ENCODE measurements at regions not wholly inside any gene's neighbourhood (a gene's known extent, or its start where the extent isn't known, plus 50 kb on each side); places are given as distances from the start of the nearest gene placed in this dataset.
A peak's percentile ranks its signal among the peaks of the same experiment; 100 is the strongest.

DNA sequence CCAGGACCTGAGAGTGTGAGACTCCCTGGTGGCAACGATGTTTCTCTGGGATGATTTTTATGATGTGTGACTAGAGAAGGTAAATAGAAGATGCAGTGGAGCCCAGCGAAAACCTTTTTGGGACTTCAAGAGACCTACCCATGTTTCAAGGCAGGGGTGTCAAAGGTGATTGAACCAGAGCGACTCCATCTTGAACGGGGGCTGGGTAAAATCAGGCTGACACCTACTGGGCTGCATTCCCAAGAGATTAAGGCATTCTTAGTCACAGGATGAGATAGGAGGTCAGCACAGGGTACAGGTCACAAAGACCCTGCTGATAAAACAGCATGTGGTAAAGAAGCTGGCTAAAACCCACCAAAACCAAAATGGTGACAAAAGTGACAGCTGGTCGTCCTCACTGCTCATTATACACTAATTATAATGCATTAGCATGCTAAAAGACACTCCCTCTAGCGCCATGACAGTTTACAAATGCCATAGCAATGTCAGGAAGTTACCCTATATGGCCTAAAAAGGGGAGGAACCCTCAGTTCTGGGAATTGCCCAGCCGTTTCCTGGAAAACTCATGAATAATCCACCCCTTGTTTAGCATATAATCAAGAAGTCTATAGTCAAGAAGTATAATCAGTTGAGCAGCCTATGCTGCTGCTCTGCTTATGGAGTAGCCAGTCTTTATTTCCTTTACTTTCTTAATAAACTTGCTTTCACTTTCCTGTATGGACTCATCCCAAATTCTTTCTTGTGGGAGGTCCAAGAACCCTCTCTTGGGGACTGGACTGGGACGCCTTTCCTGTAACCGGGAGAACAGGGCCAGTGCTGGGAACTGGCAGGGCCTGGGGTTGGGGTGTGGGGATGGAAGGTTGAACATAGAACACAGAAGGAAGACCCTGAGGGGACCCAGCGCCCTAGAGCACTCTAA lies 526.4 kb downstream of the QKI start:
- no peak overlapping the region for H3K27ac ChIP-seq (ENCODE audit: insufficient read depth, low read length)
- H2AK9ac ChIP-seq (replicated peaks; ENCODE audit: low read depth, low read length, poor library complexity): no peak overlapping the region
- DNase-seq: no peak
- H3K23ac ChIP-seq (ENCODE audit: low read depth, low read length): no peak overlapping the region
- no peak overlapping the region for H2BK20ac ChIP-seq (ENCODE audit: low read depth, low read length)
- peak overlapping the region; percentile 19; the same call in 1 of the 2 replicates for H3K4me2 ChIP-seq (ENCODE audit: low read depth, low read length)
- peak overlapping the region; percentile 18 for H4K5ac ChIP-seq (ENCODE audit: low read depth, low read length)
- no peak overlapping the region for H4K91ac ChIP-seq (ENCODE audit: insufficient read depth, low read depth, low read length)
- H3K4me3 ChIP-seq (ENCODE audit: insufficient read depth, low read depth, low read length): no peak overlapping the region
- no peaks in the 10 kb centered on the region for H4K20me1 ChIP-seq (ENCODE audit: insufficient read depth, low read length)
- peak; percentile 24 for ATAC-seq (ENCODE audit: low read depth)
- no peak overlapping the region for H2BK15ac ChIP-seq (ENCODE audit: low read depth, low read length)
- no peak overlapping the region for H3K4ac ChIP-seq (ENCODE audit: low read depth, low read length)
- H2BK5ac ChIP-seq (ENCODE audit: low read depth, low read length, poor library complexity, severe bottlenecking): no peak overlapping the region
- peaks cover 6% of the 10 kb centered on the region; the same call in 1 of the 2 replicates for H3K4me1 ChIP-seq (ENCODE audit: control insufficient read depth, insufficient read depth, low read length)
- no peaks in the 10 kb centered on the region for H3K79me1 ChIP-seq (ENCODE audit: low read depth in 1 of 2, low read length in 2 of 2)
- no peak overlapping the region for H3K14ac ChIP-seq (replicated peaks; ENCODE audit: low read depth, low read length)
- POLR2A ChIA-PET (ENCODE audit: unreplicated experiment): no interaction called here
- no peaks in the 10 kb centered on the region for H3K9me1 ChIP-seq (ENCODE audit: insufficient read depth, low read length)
- no peak overlapping the region for H3K56ac ChIP-seq (ENCODE audit: extremely low read depth, insufficient read depth, low read length)
- in situ Hi-C loops (cut with MboI; ENCODE audit: low sequenced_read_pairs) (no loop called here), dilution Hi-C loops (cut with HindIII; ENCODE audit: low sequenced_read_pairs, unreplicated experiment) (no loop called here), intact Hi-C loops (cut with micrococcal nuclease) (no loop called here)
- H2AFZ ChIP-seq (replicated peaks; ENCODE audit: low read length, poor library complexity): no peak overlapping the region
- BruUV-seq (replicated peaks): no TSS peak
- no CpG with 5 or more reads among the region's 10 CpGs for WGBS, 2 experiments (ENCODE audit: extremely low coverage in 2 of 2, insufficient read length in 1 of 2)
- no peak overlapping the region for H3K9ac ChIP-seq (ENCODE audit: low read depth, low read length)
- H3K36me3 ChIP-seq (ENCODE audit: control insufficient read depth, insufficient read depth, low read length): no peaks in the 10 kb centered on the region
- no peak overlapping the region for H2BK120ac ChIP-seq (ENCODE audit: low read depth, low read length)
- no peak for TF ChIP-seq MAFK (IDR thresholded peaks at IDR 0.05; ENCODE audit: low read depth, low read length)
- TF ChIP-seq RAD21 (IDR thresholded peaks at IDR 0.05; ENCODE audit: low read length): no peak
- TF ChIP-seq POLR2A (IDR thresholded peaks at IDR 0.05; ENCODE audit: low read depth, low read length): no peak
- H3K27me3 ChIP-seq (ENCODE audit: control insufficient read depth, insufficient read depth, low read length): no peaks in the 10 kb centered on the region
- no peaks in the 10 kb centered on the region for H3K9me3 ChIP-seq (ENCODE audit: control insufficient read depth, insufficient read depth, low read length)
- no peak overlapping the region for H3K18ac ChIP-seq (ENCODE audit: low read depth, low read length)
- no peak overlapping the region for H4K8ac ChIP-seq (ENCODE audit: low read depth in 2 of 2, low read length in 2 of 2)
- CTCF ChIA-PET: no interaction called here
- H2AK5ac ChIP-seq (ENCODE audit: low read depth, low read length): no peak overlapping the region

All from IMR-90 (cell line).